ENCODE measurements at regions not wholly inside any gene's neighbourhood (a gene's known extent, or its start where the extent isn't known, plus 50 kb on each side); places are given as distances from the start of the nearest gene placed in this dataset.

- intact Hi-C loops (cut with DNase I; ENCODE audit: low total_unique reads), result no loop called here
- 51 to 56% (median 54%) methylated on average over 3 of the region's 3 CpGs for WGBS, 5 donors
- no peak overlapping the region for H3K4me3 ChIP-seq
These were observed 148.0 kb upstream of the WDFY3 start for GRCh38 chr4:85114526-85114925.

DNA sequence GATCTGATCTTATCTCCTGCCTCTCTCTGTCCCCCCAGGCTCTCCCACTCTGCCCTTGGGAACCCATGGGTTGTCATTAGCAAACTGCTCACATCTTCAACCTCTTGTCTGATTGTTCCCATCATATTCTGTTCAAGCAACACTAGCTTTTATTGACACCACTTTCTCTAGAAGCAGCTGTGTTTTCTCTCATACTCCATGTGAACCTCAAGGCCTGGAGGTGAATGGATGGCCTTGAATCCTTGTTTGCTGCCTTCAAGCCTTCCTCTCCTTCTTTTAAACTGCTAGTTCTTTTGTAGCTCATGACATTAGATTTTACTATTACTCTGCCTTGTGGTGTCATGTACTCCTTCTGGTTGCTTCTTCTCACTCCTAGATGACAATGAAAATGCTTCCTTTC is 149.5 kb upstream of the WDFY3 start:
- no peaks in the 10 kb centered on the region for H3K4me1 ChIP-seq
- no peaks in the 10 kb centered on the region for H3K27me3 ChIP-seq
- TF ChIP-seq CTCF (IDR thresholded peaks at IDR 0.05), result no peak
- peaks cover 0 to 6% (median 0%) of the 10 kb centered on the region in 4 donors for H3K9me3 ChIP-seq
- H3K4me3 ChIP-seq, result no peak overlapping the region
- DNase-seq, result no peak
- no peak overlapping the region for H3K27ac ChIP-seq
- intact Hi-C loops (cut with DNase I; ENCODE audit: low total_unique reads), result no loop called here
- H3K36me3 ChIP-seq, result no peaks in the 10 kb centered on the region

More at GRCh38 chr4:85114526-85114925, 148.0 kb upstream of the WDFY3 start:
- no peaks in the 10 kb centered on the region for H3K27me3 ChIP-seq
- TF ChIP-seq CTCF (IDR thresholded peaks at IDR 0.05) (no peak), POLR2AphosphoS5 (IDR thresholded peaks at IDR 0.05) (no peak), POLR2A (IDR thresholded peaks at IDR 0.05) (no peak), EP300 (IDR thresholded peaks at IDR 0.05) (no peak)
- no peaks in the 10 kb centered on the region for H3K36me3 ChIP-seq
- peaks cover 0 to 6% (median 0%) of the 10 kb centered on the region in 4 donors for H3K9me3 ChIP-seq
- no peak for DNase-seq
- no peaks in the 10 kb centered on the region for H3K4me1 ChIP-seq
- H3K27ac ChIP-seq, result no peak overlapping the region

- no peaks in the 10 kb centered on the region for H3K9me3 ChIP-seq
- peaks cover 0 to 7% (median 0%) of the 10 kb centered on the region in 4 donors for H3K4me1 ChIP-seq
- no peak overlapping the region for H3K4me3 ChIP-seq
- no peak overlapping the region for H3K27ac ChIP-seq
- no peak for DNase-seq
- intact Hi-C loops (cut with DNase I; ENCODE audit: low total_unique reads), result no loop called here
- no peaks in the 10 kb centered on the region for H3K27me3 ChIP-seq
- no peak for TF ChIP-seq POLR2A (IDR thresholded peaks at IDR 0.05)
- TF ChIP-seq CTCF (IDR thresholded peaks at IDR 0.05), result no peak
- no peak for TF ChIP-seq POLR2AphosphoS5 (IDR thresholded peaks at IDR 0.05)
- no peak for TF ChIP-seq EP300 (IDR thresholded peaks at IDR 0.05)
- WGBS, 5 donors, result 20 to 44% (median 35%) methylated on average over 1 of the region's 1 CpG
- no peaks in the 10 kb centered on the region for H3K36me3 ChIP-seq
These were observed 159.2 kb upstream of the WDFY3 start for GRCh38 chr4:85125688-85126087.

- Histone ChIP-seq H3K36me3 (no peaks in the 10 kb centered on the region), H3K27me3 (no peaks in the 10 kb centered on the region), H3K4me3 (no peak overlapping the region), H3K4me1 (peaks cover 0 to 7% (median 0%) of the 10 kb centered on the region in 4 donors), H3K27ac (no peak overlapping the region), H3K9me3 (no peaks in the 10 kb centered on the region)
- 57 to 84% (median 78%) methylated on average over 6 of the region's 6 CpGs for WGBS, 5 donors
- intact Hi-C loops (cut with DNase I; ENCODE audit: low total_unique reads), result no loop called here
- TF ChIP-seq POLR2AphosphoS5 (IDR thresholded peaks at IDR 0.05) (no peak), POLR2A (IDR thresholded peaks at IDR 0.05) (no peak), CTCF (IDR thresholded peaks at IDR 0.05) (no peak), EP300 (IDR thresholded peaks at IDR 0.05) (no peak)
- DNase-seq, result no peak
These were observed 160.6 kb upstream of the WDFY3 start for GRCh38 chr4:85126991-85127591.

All from stomach (tissue), 8 donors.